ENCODE measurements at regions not wholly inside any gene's neighbourhood (a gene's known extent, or its start where the extent isn't known, plus 50 kb on each side); places are given as distances from the start of the nearest gene placed in this dataset.

GRCh38 chr2:183383854-183384253, 259.6 kb downstream of the NUP35 start:
- TF ChIP-seq EZH2phosphoT487 (IDR thresholded peaks at IDR 0.05; ENCODE audit: borderline replicate concordance, low read length) = no peak
- no peak for TF ChIP-seq EZH2 (IDR thresholded peaks at IDR 0.05; ENCODE audit: low read length, unreplicated experiment)
- no peak for TF ChIP-seq CTCF (conservative IDR thresholded peaks at IDR 0.05; ENCODE audit: low read depth, low read length)
